NCI-H526 treated with DMSO at 0.1 percent for 48 hours (cell line): ENCODE measurements at regions not wholly inside any gene's neighbourhood (a gene's known extent, or its start where the extent isn't known, plus 50 kb on each side); places are given as distances from the start of the nearest gene placed in this dataset.
"Not testable (repeated sequence)": the region's sequence is repeated elsewhere in the genome, so short reads cannot be mapped to it uniquely, and the experiment has no call there.

Experiments
- DNase-seq: peaks from one replicate; lab custom pipeline; 2025; lab: John Stamatoyannopoulos, UW

GRCh38 chr12:63410197-63410596 lies 258.1 kb downstream of the DPY19L2 start:
- no peak for DNase-seq

- DNase-seq = no peak
These were observed 255.8 kb upstream of the AVPR1A start for GRCh38 chr12:63406781-63407180.

DNA sequence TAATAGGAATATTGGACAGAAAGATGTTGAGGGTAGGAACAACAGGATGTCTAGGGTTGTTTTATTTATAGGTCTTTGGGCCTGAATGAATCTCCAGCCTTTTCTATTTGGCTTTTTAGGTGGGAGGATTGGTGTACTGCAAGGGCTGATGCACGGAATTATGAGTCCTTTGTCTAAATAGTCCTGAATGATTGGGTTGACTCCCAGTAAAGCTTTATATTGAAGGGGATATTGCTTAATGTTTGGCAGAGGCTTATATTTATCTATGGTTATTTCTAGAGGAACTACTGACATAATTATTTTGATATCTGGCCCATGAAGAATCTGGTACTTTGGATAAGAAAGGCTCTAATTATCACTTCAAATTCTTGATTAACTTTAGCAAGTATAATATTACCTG lies 253.6 kb upstream of the AVPR1A start:
- no peak for DNase-seq

- no peak for DNase-seq
These were observed 252.3 kb upstream of the AVPR1A start for GRCh38 chr12:63403256-63403655.

- DNase-seq = no peak
These were observed 249.7 kb upstream of the AVPR1A start for GRCh38 chr12:63400718-63401117.

DNA sequence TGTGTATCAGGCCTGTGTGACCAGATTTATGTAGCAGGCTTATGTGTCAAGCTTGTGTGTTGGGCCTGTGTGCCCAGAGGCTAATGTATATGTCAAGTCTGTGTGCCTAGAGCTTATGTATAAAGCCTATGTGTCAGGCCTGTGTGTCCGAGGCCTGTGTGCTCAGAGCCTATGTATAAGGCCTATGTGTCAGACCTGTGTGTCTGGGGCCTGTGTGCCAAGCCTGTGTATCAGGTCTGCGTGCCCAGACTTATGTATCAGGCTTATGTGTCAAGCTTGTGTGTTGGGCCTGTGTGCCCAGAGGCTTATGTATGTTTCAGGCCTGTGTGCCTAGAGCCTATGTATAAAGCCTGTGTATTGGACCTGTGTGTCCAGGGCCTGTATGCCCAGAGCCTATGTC lies 249.3 kb upstream of the AVPR1A start:
- DNase-seq = no peak

DNA sequence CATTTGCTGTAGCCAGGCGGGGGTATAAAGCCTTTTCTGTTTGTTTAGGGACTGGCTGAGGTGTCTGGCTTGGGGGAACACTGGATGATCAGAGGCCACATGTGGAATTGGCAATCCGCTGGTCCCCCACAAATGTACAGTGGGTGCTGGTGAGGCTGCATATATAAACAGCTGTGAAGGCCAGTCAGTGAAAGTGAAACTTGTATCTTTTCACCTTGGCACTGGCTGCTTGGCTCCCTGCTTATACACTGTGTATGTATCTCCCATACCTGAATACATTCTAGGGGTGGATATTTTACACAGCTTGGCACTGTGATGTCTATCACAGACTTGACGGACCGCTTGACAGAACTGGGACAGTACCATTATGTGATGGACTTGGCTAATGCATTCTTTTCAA lies 246.8 kb upstream of the AVPR1A start:
- DNase-seq = no peak

GRCh38 chr12:63396135-63396534 lies 245.1 kb upstream of the AVPR1A start:
- no peak for DNase-seq

DNA sequence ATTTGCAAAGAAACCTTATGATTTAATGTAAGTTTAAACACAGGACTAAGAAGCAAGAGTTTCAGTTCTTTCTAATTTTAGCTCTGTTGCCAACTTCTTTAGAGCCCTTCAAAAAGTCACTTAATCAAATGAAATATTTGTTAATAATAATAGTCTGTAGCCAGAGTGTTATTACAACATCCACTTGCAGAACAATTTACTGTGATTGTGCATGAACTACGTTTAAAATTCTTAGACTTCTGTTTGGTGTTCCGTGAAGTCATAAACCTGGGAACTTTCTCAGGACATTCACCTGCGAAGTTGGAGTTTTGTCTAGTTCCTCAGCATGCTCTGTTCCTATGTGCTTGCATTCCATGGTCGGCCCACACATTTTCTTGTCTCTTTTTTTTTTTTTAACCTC lies 244.0 kb upstream of the AVPR1A start:
- DNase-seq = no peak

DNA sequence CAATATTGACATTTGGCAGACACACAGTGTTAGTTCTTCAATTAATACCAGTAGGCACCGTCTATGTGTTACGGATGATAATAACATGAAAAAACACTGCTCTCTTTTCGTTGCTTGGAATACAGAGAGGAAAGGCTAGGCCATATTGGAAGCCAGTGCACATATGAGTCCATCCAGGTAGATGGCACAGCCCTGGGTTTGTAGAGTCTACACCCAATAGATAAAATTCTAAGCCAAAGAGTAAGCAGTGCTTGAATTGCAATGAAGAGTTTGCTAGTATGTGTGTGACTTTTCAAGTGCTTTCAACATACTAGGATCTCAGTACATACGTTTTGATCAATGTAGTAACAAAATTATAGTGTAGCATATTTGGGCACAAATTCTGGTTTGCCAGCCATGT lies 243.3 kb upstream of the AVPR1A start:
- DNase-seq = no peak

- DNase-seq = no peak
These were observed 238.2 kb upstream of the AVPR1A start for GRCh38 chr12:63389211-63389610.

DNA sequence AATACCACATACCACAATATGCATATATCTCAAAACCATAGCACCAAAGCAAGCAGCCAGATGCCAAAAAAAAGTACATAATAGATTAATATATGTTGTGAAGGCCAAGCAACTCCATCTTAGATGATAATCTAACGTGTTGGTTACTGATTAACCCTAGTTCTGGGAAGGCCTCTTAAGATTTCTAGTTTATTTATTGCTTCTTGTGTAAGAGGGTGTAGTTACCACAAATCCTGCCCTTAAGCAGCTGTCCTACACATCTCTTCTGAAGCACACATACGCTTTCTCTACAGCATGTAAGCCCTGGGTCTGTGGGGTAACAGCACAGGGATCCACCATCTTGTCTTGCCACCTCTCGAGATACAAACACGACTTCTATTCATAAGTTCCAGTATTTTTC lies 236.8 kb upstream of the AVPR1A start:
- DNase-seq = no peak

- no peak for DNase-seq
These were observed 231.9 kb upstream of the AVPR1A start for GRCh38 chr12:63382930-63383329.

DNA sequence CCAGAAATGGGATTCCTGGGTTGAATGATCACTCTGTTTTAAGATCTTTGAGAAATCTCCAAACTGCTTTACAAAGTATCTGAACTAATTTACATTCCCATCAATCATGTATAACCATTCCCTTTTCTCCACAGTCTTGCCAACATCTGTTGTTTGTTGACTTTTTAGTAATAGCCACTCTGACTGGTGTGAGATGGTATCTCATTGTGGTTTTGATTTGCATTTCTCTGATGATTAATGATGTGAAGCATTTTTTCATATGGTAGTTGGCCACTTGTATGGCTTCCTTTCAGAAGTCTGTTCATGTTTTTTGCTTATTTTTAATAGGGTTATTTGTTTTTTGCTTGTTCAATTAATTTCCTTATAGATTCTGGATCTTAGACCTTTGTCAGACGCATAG lies 211.8 kb upstream of the AVPR1A start:
- peak; percentile 82 for DNase-seq

- peak; percentile 39 for DNase-seq
These were observed 211.2 kb upstream of the AVPR1A start for GRCh38 chr12:63362166-63362565.

- DNase-seq = no peak
These were observed 204.0 kb upstream of the AVPR1A start for GRCh38 chr12:63354969-63355368.

GRCh38 chr12:63353559-63353958 lies 202.6 kb upstream of the AVPR1A start:
- DNase-seq = no peak

DNA sequence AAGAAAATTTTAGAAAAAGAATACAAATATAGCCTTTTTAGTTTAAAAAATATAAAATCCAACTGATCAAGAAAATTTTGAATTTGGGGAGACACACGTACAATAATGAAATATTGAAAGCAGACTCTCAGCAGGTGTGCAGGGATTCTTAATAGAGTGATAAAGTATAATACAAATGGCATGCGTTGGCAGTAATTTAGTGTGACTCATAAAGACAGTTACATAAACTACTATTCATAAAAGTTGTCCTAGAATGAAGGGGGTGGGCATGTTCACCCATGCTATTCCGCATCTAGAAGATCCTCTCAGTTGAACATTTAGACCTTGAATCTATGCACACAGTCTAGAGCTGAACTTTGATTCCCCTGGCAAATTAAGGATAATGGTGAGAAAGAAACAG lies 200.4 kb upstream of the AVPR1A start:
- no peak for DNase-seq

- DNase-seq = no peak
These were observed 197.6 kb upstream of the AVPR1A start for GRCh38 chr12:63348556-63348955.

- not testable (repeated sequence) for DNase-seq
These were observed 186.2 kb upstream of the AVPR1A start for GRCh38 chr12:63337158-63337557.

GRCh38 chr12:63326260-63326659 lies 175.3 kb upstream of the AVPR1A start:
- no peak for DNase-seq

DNA sequence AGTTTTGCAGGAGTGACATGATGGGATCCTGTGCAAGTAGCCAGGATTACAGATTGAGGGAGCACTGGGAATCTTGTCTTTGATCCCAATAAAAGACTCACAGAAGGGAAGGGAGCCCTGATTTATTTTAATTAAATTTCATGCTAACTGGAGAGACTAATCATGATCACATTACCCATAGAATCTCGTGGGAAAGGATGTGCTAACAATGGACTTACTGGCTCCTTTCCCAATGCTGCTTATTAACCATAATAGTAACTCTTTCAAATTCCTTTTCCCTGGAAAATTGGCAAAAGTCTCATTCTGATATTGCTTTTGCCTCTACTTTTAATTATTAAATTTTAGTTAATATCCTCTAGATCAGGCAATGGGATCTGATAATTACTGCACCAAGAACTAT lies 174.8 kb upstream of the AVPR1A start:
- no peak for DNase-seq

GRCh38 chr12:63323942-63324341 lies 172.9 kb upstream of the AVPR1A start:
- DNase-seq = no peak

DNA sequence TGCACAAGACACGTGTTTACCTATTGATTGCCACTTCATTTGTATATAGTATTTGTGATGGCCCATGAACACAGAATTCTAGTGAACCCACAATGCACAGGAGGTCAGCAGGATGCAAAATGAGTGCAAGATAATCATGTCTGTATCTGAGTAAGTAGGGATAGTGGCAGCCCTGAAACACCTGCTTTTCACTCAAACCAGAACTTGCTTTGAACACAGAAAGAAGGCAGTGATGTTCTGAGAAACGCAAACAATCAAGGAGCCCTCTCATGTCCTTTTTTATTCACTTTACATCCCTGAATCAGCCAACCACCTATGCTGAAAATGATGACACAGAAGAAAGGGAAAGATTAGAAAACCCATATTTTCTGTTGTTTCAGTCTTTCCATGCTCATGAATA lies 170.4 kb upstream of the AVPR1A start:
- no peak for DNase-seq

- no peak for DNase-seq
These were observed 169.1 kb upstream of the AVPR1A start for GRCh38 chr12:63319936-63320633.
